Endothelial cell of umbilical vein (primary cell): ENCODE measurements at regions not wholly inside any gene's neighbourhood (a gene's known extent, or its start where the extent isn't known, plus 50 kb on each side); places are given as distances from the start of the nearest gene placed in this dataset.

Experiments
- BruUV-seq: library from RNA; stranded (reverse); fragments of 400-500 nt; replicated peaks from 2 replicates; lab custom pipeline; 2021; lab: Mats Ljungman, UMichigan
- CTCF ChIA-PET: fragments of 300-600, 350-600 bp; sonication (Branson Sonifier 250); formaldehyde crosslinking; loops from one replicate; lab custom pipeline; 2021; ENCODE audit warnings: antibody characterized with exemption, inconsistent platforms; lab: Charles Lee
- POLR2A ChIA-PET: fragments of 300-600, 350-600 bp; sonication (Branson Sonifier 250); formaldehyde crosslinking; loops from one replicate; lab custom pipeline; 2021; ENCODE audit warnings: antibody characterized with exemption, inconsistent platforms; lab: Charles Lee
- DNase-seq: peaks from one replicate; pipeline ENCODE4 v3.0.0-alpha.2; 2011; ENCODE audit warnings: low read depth, low spot score
- FAIRE-seq: peaks from 2 replicates; lab custom pipeline; 2011; peaks lifted over from hg19 to GRCh38; lab: Jason Lieb, UNC
- H2AFZ ChIP-seq: 2 replicates; pipeline ENCODE4 v1.6.0; 2012; ENCODE audit warnings: low read depth, low read length, control low read depth, inconsistent platforms
- H3K27ac ChIP-seq: 2 replicates; pipeline ENCODE4 v1.5.1; 2011; ENCODE audit warnings: low read depth, mild to moderate bottlenecking, control low read depth, low read length, moderate library complexity; ENCODE audit not compliant: insufficient read depth
- H3K27me3 ChIP-seq, 2 experiments: 2 replicates each; pipeline versions ENCODE4 v1.6.0 to v1.6.1; 2011; ENCODE audit warnings: low read length in 2 of 2, mixed read lengths in 1 of 2; ENCODE audit not compliant: control insufficient read depth in 2 of 2, insufficient read depth in 2 of 2
- H3K36me3 ChIP-seq, 2 experiments: 2 replicates in 1 of 2; 3 replicates in 1 of 2; pipeline ENCODE4 v1.5.1; 2011; ENCODE audit warnings: low read length in 2 of 2, mild to moderate bottlenecking in 1 of 2, moderate library complexity in 1 of 2; ENCODE audit not compliant: control insufficient read depth in 2 of 2, insufficient read depth in 2 of 2; ENCODE audit errors: extremely low read depth in 1 of 2
- H3K4me1 ChIP-seq: 3 replicates; pipeline ENCODE4 v1.5.1; 2011; ENCODE audit warnings: mild to moderate bottlenecking, low read length; ENCODE audit not compliant: control insufficient read depth, insufficient read depth; ENCODE audit errors: extremely low read depth
- H3K4me2 ChIP-seq: 2 replicates; pipeline ENCODE4 v1.6.1; 2011; ENCODE audit warnings: low read length, control low read depth, mixed read lengths; ENCODE audit not compliant: insufficient read depth
- H3K4me3 ChIP-seq, 3 experiments: fragments of 200-600 bp in 1 of 3; sonication (generic), shearing (Covaris generic) in 1 of 3; replicated peaks in 1 of 3; 2 replicates each; pipeline ENCODE4 v1.5.1; 2011 to 2016; ENCODE audit warnings: control low read depth in 3 of 3, low read length in 3 of 3, mild to moderate bottlenecking in 2 of 3, inconsistent platforms in 1 of 3, low read depth in 1 of 3, moderate library complexity in 1 of 3; ENCODE audit not compliant: insufficient read depth in 1 of 3
- H3K79me2 ChIP-seq: 2 replicates; pipeline ENCODE4 v1.6.0; 2012; ENCODE audit warnings: low read length, inconsistent platforms; ENCODE audit not compliant: control insufficient read depth, insufficient read depth
- H3K9ac ChIP-seq: replicated peaks from 2 replicates; pipeline ENCODE3; 2011; ENCODE audit warnings: low read length, control low read depth; ENCODE audit not compliant: insufficient read depth; ENCODE audit errors: extremely low read depth
- H3K9me1 ChIP-seq: replicated peaks from 3 replicates; pipeline ENCODE4 v1.6.0; 2011; ENCODE audit warnings: mild to moderate bottlenecking, low read length; ENCODE audit not compliant: control insufficient read depth, insufficient read depth; ENCODE audit errors: extremely low read depth
- H3K9me3 ChIP-seq: replicated peaks from 2 replicates; pipeline ENCODE4 v1.5.1; 2012; ENCODE audit warnings: low read length, inconsistent platforms; ENCODE audit not compliant: control insufficient read depth, insufficient read depth
- H4K20me1 ChIP-seq: replicated peaks from 2 replicates; pipeline ENCODE3; 2011; ENCODE audit warnings: mild to moderate bottlenecking, low read length; ENCODE audit not compliant: control insufficient read depth, insufficient read depth; ENCODE audit errors: extremely low read depth
- CTCF ChIP-seq, 2 donors: IDR thresholded peaks; 1 replicate in 1 of 2; 2 replicates in 1 of 2; pipeline ENCODE4 v1.5.1; 2011; ENCODE audit warnings: low read length in 2 of 2, mild to moderate bottlenecking in 2 of 2, moderate library complexity in 2 of 2, control low read depth in 1 of 2, inconsistent platforms in 1 of 2, low read depth in 1 of 2; ENCODE audit not compliant: insufficient read depth in 1 of 2; ENCODE audit errors: extremely low read depth in 1 of 2
- EZH2 ChIP-seq: IDR thresholded peaks from 2 replicates; pipeline ENCODE4 v1.6.1; 2012; ENCODE audit warnings: borderline replicate concordance, low read depth, mild to moderate bottlenecking, moderate library complexity, low read length, inconsistent platforms; ENCODE audit not compliant: severe bottlenecking
- FOS ChIP-seq: IDR thresholded peaks from 2 replicates; pipeline ENCODE4 v1.6.1; 2011; ENCODE audit warnings: mild to moderate bottlenecking, low read length, moderate library complexity, borderline replicate concordance; ENCODE audit not compliant: insufficient read depth
- GATA2 ChIP-seq: IDR thresholded peaks from 2 replicates; pipeline ENCODE4 v1.7.0; 2011; ENCODE audit warnings: low read depth, mild to moderate bottlenecking, moderate library complexity, mixed read lengths, low read length; ENCODE audit not compliant: insufficient read length, insufficient read depth
- JUN ChIP-seq: IDR thresholded peaks from 2 replicates; pipeline ENCODE4 v1.6.1; 2011; ENCODE audit warnings: borderline replicate concordance, low read depth; ENCODE audit not compliant: insufficient read length, insufficient read depth
- MYC ChIP-seq: IDR thresholded peaks from one replicate; pipeline ENCODE4 v1.6.1; 2011; ENCODE audit warnings: mild to moderate bottlenecking, low read depth, low read length
- POLR2A ChIP-seq: IDR thresholded peaks from 2 replicates; pipeline ENCODE4 v1.6.1; 2012; ENCODE audit warnings: low read depth, mild to moderate bottlenecking, control low read depth, low read length
- POLR2AphosphoS5 ChIP-seq: IDR thresholded peaks from 2 replicates; pipeline ENCODE4 v1.6.1; 2012; ENCODE audit warnings: low read depth, mild to moderate bottlenecking, control low read depth, low read length, moderate library complexity; ENCODE audit not compliant: insufficient read depth
- dilution Hi-C: fragments of 300-500 bp; cut with MboI; formaldehyde crosslinking; loops from one replicate; pipeline ENCODE4 v1.15.0; 2019; ENCODE audit warnings: low sequenced_read_pairs; ENCODE audit not compliant: extremely low pct_ligation_motif_present
- intact Hi-C: fragments of 100-400 bp; cut with micrococcal nuclease; formaldehyde crosslinking; loops from one replicate; pipeline ENCODE4 v1.10.0; 2022
- TF ChIP-seq, protein P1 (sequence below): IDR thresholded peaks from 2 replicates; pipeline ENCODE4 v1.6.1; 2011; ENCODE audit not compliant: insufficient read depth, insufficient read length

- peaks cover 0 to 2% of the 10 kb centered on the region in 2 experiments for H3K27me3 ChIP-seq
- CTCF ChIA-PET, result interaction anchor here (2.1 to 8.4 kb wide), 7 partner anchors 9 to 277 kb away, joined by 8 to 388 read pairs (median 26); no protein-coding TSS in a partner anchor
- peaks cover 14% of the 10 kb centered on the region for H3K4me1 ChIP-seq
- FAIRE-seq (no peak), DNase-seq (no peak)
- intact Hi-C loops, result no loop called here
- no peaks in the 10 kb centered on the region for H3K79me2 ChIP-seq
- no peak overlapping the region for H3K9ac ChIP-seq
- BruUV-seq, result no TSS peak
- POLR2A ChIA-PET, result no interaction called here
- H2AFZ ChIP-seq, result no peak overlapping the region
- H3K9me3 ChIP-seq, result no peaks in the 10 kb centered on the region
- dilution Hi-C loops, result no loop called here
- no peaks in the 10 kb centered on the region for H4K20me1 ChIP-seq
- H3K9me1 ChIP-seq, result no peaks in the 10 kb centered on the region
- H3K4me3 ChIP-seq, result no peak overlapping the region
- H3K27ac ChIP-seq, result no peak overlapping the region
- H3K4me2 ChIP-seq, result no peak overlapping the region
- no peaks in the 10 kb centered on the region for H3K36me3 ChIP-seq
- TF ChIP-seq, protein P1, sequence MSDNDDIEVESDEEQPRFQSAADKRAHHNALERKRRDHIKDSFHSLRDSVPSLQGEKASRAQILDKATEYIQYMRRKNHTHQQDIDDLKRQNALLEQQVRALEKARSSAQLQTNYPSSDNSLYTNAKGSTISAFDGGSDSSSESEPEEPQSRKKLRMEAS, result no peak
- TF ChIP-seq POLR2AphosphoS5 (no peak), JUN (no peak), FOS (no peak), MYC (no peak), POLR2A (no peak), GATA2 (no peak), EZH2 (no peak), CTCF (IDR thresholded peaks at IDR 0.05; ENCODE audit: extremely low read depth in 1 of 2, insufficient read depth in 1 of 2, low read depth in 1 of 2, low read length in 2 of 2) (no peak)
These were observed 127.3 kb upstream of the LGALSL start for GRCh38 chr2:64326578-64327050.
